Karpas-422 (cell line): ENCODE measurements at regions not wholly inside any gene's neighbourhood (a gene's known extent, or its start where the extent isn't known, plus 50 kb on each side); places are given as distances from the start of the nearest gene placed in this dataset.

Experiments
- DNase-seq: peaks from one replicate; pipeline ENCODE4 v3.0.0-alpha.2; 2015
- H2AFZ ChIP-seq: fragments of 200-600 bp; sonication (generic); 2 replicates; pipeline ENCODE4 v1.6.1; 2014; ENCODE audit warnings: antibody characterized with exemption, low read length, mixed read lengths
- H3K27ac ChIP-seq: fragments of 200-600 bp; sonication (generic); 2 replicates; pipeline ENCODE4 v1.5.1; 2014; ENCODE audit warnings: mild to moderate bottlenecking, low read length, moderate library complexity
- H3K27me3 ChIP-seq: fragments of 200-600 bp; sonication (generic); 2 replicates; pipeline ENCODE4 v1.6.1; 2014; ENCODE audit warnings: low read length, mixed read lengths
- H3K36me3 ChIP-seq: fragments of 200-600 bp; sonication (generic); 2 replicates; pipeline ENCODE4 v1.6.1; 2014; ENCODE audit warnings: low read length, mixed read lengths; ENCODE audit not compliant: insufficient read depth
- H3K4me1 ChIP-seq: fragments of 200-600 bp; sonication (generic); 2 replicates; pipeline ENCODE4 v1.6.1; 2014; ENCODE audit warnings: mild to moderate bottlenecking, low read length, mixed read lengths
- H3K4me2 ChIP-seq: fragments of 200-600 bp; sonication (generic); 2 replicates; pipeline ENCODE4 v1.6.1; 2014; ENCODE audit warnings: low read length, low read depth, mild to moderate bottlenecking; ENCODE audit not compliant: poor library complexity, severe bottlenecking
- H3K4me3 ChIP-seq: fragments of 200-600 bp; sonication (generic); 2 replicates; pipeline ENCODE4 v1.5.1; 2014; ENCODE audit warnings: mild to moderate bottlenecking, antibody characterized with exemption, low read length, mixed read lengths
- H3K79me2 ChIP-seq: fragments of 200-600 bp; sonication (generic); 2 replicates; pipeline ENCODE4 v1.6.1; 2014; ENCODE audit warnings: mild to moderate bottlenecking, low read length, mixed read lengths
- H3K9ac ChIP-seq: fragments of 200-600 bp; sonication (generic); 2 replicates; pipeline ENCODE4 v1.6.0; 2014; ENCODE audit warnings: low read length
- H3K9me2 ChIP-seq: fragments of 200-600 bp; sonication (generic), shearing (Covaris generic); replicated peaks from 2 replicates; pipeline ENCODE4 v1.6.0; 2014; ENCODE audit warnings: mild to moderate bottlenecking, low read length, moderate library complexity; ENCODE audit not compliant: insufficient read depth
- H3K9me3 ChIP-seq: fragments of 300-700, 200-600 bp; sonication (generic); 2 replicates; pipeline ENCODE4 v1.6.1; 2014; ENCODE audit warnings: low read length, mixed read lengths
- H4K20me1 ChIP-seq: fragments of 200-600 bp; sonication (generic); 2 replicates; pipeline ENCODE4 v1.6.1; 2014; ENCODE audit warnings: mild to moderate bottlenecking, antibody characterized with exemption, low read length, low read depth; ENCODE audit not compliant: insufficient read depth

GRCh38 chr1:47623557-47623940 lies 185.7 kb downstream of the FOXD2 start:
- Histone ChIP-seq H3K27ac (no peak overlapping the region), H3K4me3 (no peak overlapping the region), H3K4me2 (no peak overlapping the region), H3K79me2 (no peaks in the 10 kb centered on the region), H3K36me3 (no peaks in the 10 kb centered on the region), H3K4me1 (peaks cover 16% of the 10 kb centered on the region), H3K27me3 (no peaks in the 10 kb centered on the region), H2AFZ (no peak overlapping the region), H3K9me3 (no peaks in the 10 kb centered on the region), H3K9me2 (no peaks in the 10 kb centered on the region), H4K20me1 (no peaks in the 10 kb centered on the region), H3K9ac (no peak overlapping the region)
- DNase-seq = no peak

GRCh38 chr1:47624531-47624930 lies 186.7 kb downstream of the FOXD2 start:
- no peak overlapping the region for H2AFZ ChIP-seq
- H4K20me1 ChIP-seq = no peaks in the 10 kb centered on the region
- no peaks in the 10 kb centered on the region for H3K36me3 ChIP-seq
- no peaks in the 10 kb centered on the region for H3K79me2 ChIP-seq
- no peaks in the 10 kb centered on the region for H3K9me2 ChIP-seq
- H3K27ac ChIP-seq = no peak overlapping the region
- H3K4me1 ChIP-seq = peaks cover 16% of the 10 kb centered on the region
- H3K9ac ChIP-seq = no peak overlapping the region
- peak; percentile 74 for DNase-seq
- H3K4me3 ChIP-seq = 0 out of 2 replicates have a peak overlapping the region, but pooled peaks have one; percentile 2
- H3K9me3 ChIP-seq = no peaks in the 10 kb centered on the region
- H3K4me2 ChIP-seq = peak overlapping the region; percentile 25
- H3K27me3 ChIP-seq = no peaks in the 10 kb centered on the region

- no peaks in the 10 kb centered on the region for H4K20me1 ChIP-seq
- no peaks in the 10 kb centered on the region for H3K36me3 ChIP-seq
- H2AFZ ChIP-seq = no peak overlapping the region
- no peak overlapping the region for H3K27ac ChIP-seq
- no peak overlapping the region for H3K4me2 ChIP-seq
- H3K9me2 ChIP-seq = no peaks in the 10 kb centered on the region
- DNase-seq = no peak
- no peak overlapping the region for H3K4me3 ChIP-seq
- H3K9me3 ChIP-seq = no peaks in the 10 kb centered on the region
- no peak overlapping the region for H3K9ac ChIP-seq
- peaks cover 25% of the 10 kb centered on the region for H3K4me1 ChIP-seq
- no peaks in the 10 kb centered on the region for H3K27me3 ChIP-seq
- no peaks in the 10 kb centered on the region for H3K79me2 ChIP-seq
Observed at GRCh38 chr1:47627016-47627415, 189.2 kb downstream of the FOXD2 start.

- no peaks in the 10 kb centered on the region for H4K20me1 ChIP-seq
- no peak overlapping the region for H3K4me2 ChIP-seq
- H3K4me1 ChIP-seq = peaks cover 32% of the 10 kb centered on the region
- H3K9me3 ChIP-seq = no peaks in the 10 kb centered on the region
- no peak overlapping the region for H3K27ac ChIP-seq
- no peak overlapping the region for H2AFZ ChIP-seq
- H3K36me3 ChIP-seq = no peaks in the 10 kb centered on the region
- DNase-seq = no peak
- no peaks in the 10 kb centered on the region for H3K79me2 ChIP-seq
- H3K27me3 ChIP-seq = no peaks in the 10 kb centered on the region
- H3K9ac ChIP-seq = no peak overlapping the region
- H3K4me3 ChIP-seq = no peak overlapping the region
- no peaks in the 10 kb centered on the region for H3K9me2 ChIP-seq
Observed at GRCh38 chr1:47627471-47628370, 189.9 kb downstream of the FOXD2 start.

GRCh38 chr1:47629201-47629600 lies 191.4 kb downstream of the FOXD2 start:
- H3K9me3 ChIP-seq = no peaks in the 10 kb centered on the region
- no peaks in the 10 kb centered on the region for H3K9me2 ChIP-seq
- no peaks in the 10 kb centered on the region for H4K20me1 ChIP-seq
- H3K36me3 ChIP-seq = no peaks in the 10 kb centered on the region
- H3K9ac ChIP-seq = no peak overlapping the region
- H3K27ac ChIP-seq = no peak overlapping the region
- H3K27me3 ChIP-seq = no peaks in the 10 kb centered on the region
- no peaks in the 10 kb centered on the region for H3K79me2 ChIP-seq
- DNase-seq = no peak
- H2AFZ ChIP-seq = no peak overlapping the region
- peaks cover 29% of the 10 kb centered on the region for H3K4me1 ChIP-seq
- H3K4me2 ChIP-seq = no peak overlapping the region
- no peak overlapping the region for H3K4me3 ChIP-seq

- no peak overlapping the region for H3K4me3 ChIP-seq
- H3K9me3 ChIP-seq = no peaks in the 10 kb centered on the region
- no peaks in the 10 kb centered on the region for H3K9me2 ChIP-seq
- H3K27ac ChIP-seq = no peak overlapping the region
- no peaks in the 10 kb centered on the region for H3K36me3 ChIP-seq
- H2AFZ ChIP-seq = no peak overlapping the region
- H3K4me1 ChIP-seq = peaks cover 21% of the 10 kb centered on the region
- no peak overlapping the region for H3K4me2 ChIP-seq
- no peak overlapping the region for H3K9ac ChIP-seq
- no peaks in the 10 kb centered on the region for H4K20me1 ChIP-seq
- H3K27me3 ChIP-seq = no peaks in the 10 kb centered on the region
- no peak for DNase-seq
- no peaks in the 10 kb centered on the region for H3K79me2 ChIP-seq
Observed at GRCh38 chr1:47630346-47630745, 192.5 kb downstream of the FOXD2 start.

GRCh38 chr1:47631411-47631995 lies 193.7 kb downstream of the FOXD2 start:
- no peak overlapping the region for H3K27ac ChIP-seq
- DNase-seq = no peak
- H3K9me2 ChIP-seq = no peaks in the 10 kb centered on the region
- no peak overlapping the region for H2AFZ ChIP-seq
- H3K9ac ChIP-seq = no peak overlapping the region
- no peaks in the 10 kb centered on the region for H3K36me3 ChIP-seq
- no peaks in the 10 kb centered on the region for H4K20me1 ChIP-seq
- H3K4me1 ChIP-seq = peaks cover 29% of the 10 kb centered on the region
- H3K4me2 ChIP-seq = no peak overlapping the region
- no peaks in the 10 kb centered on the region for H3K27me3 ChIP-seq
- H3K79me2 ChIP-seq = no peaks in the 10 kb centered on the region
- H3K4me3 ChIP-seq = no peak overlapping the region
- H3K9me3 ChIP-seq = no peaks in the 10 kb centered on the region

GRCh38 chr1:47635111-47635510 lies 197.3 kb downstream of the FOXD2 start:
- Histone ChIP-seq H4K20me1 (no peaks in the 10 kb centered on the region), H3K9ac (no peak overlapping the region), H2AFZ (no peak overlapping the region), H3K27me3 (no peaks in the 10 kb centered on the region), H3K27ac (no peak overlapping the region), H3K36me3 (no peaks in the 10 kb centered on the region), H3K4me2 (no peak overlapping the region), H3K9me3 (no peaks in the 10 kb centered on the region), H3K4me3 (no peak overlapping the region), H3K9me2 (no peaks in the 10 kb centered on the region), H3K4me1 (peaks cover 44% of the 10 kb centered on the region), H3K79me2 (no peaks in the 10 kb centered on the region)
- no peak for DNase-seq
